Progenitor cell of endocrine pancreas (in vitro differentiated cells): ENCODE measurements at regions not wholly inside any gene's neighbourhood (a gene's known extent, or its start where the extent isn't known, plus 50 kb on each side); places are given as distances from the start of the nearest gene placed in this dataset.

Experiments
- DNase-seq: peaks from one replicate; pipeline ENCODE4 v3.0.0; 2021; ENCODE audit warnings: low spot score; ENCODE audit not compliant: unreplicated experiment
- H3K27ac Mint-ChIP-seq: 2 replicates; pipeline ENCODE4 v1.8.0; 2021; ENCODE audit warnings: mild to moderate bottlenecking, moderate library complexity, mixed read lengths
- H3K27me3 Mint-ChIP-seq: 2 replicates; pipeline ENCODE4 v1.8.0; 2021; ENCODE audit warnings: mixed read lengths
- H3K36me3 Mint-ChIP-seq: 2 replicates; pipeline ENCODE4 v1.8.0; 2022; ENCODE audit warnings: mixed read lengths; ENCODE audit not compliant: insufficient read depth
- H3K4me1 Mint-ChIP-seq: 2 replicates; pipeline ENCODE4 v1.8.0; 2021; ENCODE audit warnings: low read depth, mixed read lengths
- H3K4me3 Mint-ChIP-seq: 2 replicates; pipeline ENCODE4 v1.8.0; 2021; ENCODE audit warnings: low read depth, mild to moderate bottlenecking, moderate library complexity, mixed read lengths
- H3K9me3 Mint-ChIP-seq: 2 replicates; pipeline ENCODE4 v1.8.0; 2021; ENCODE audit warnings: low read depth, mixed read lengths
- CTCF ChIP-seq: fragments of 200-600 bp; sonication (generic); IDR thresholded peaks from one replicate; pipeline ENCODE4 v1.5.0; 2021; ENCODE audit warnings: antibody characterized with exemption, mild to moderate bottlenecking; ENCODE audit not compliant: unreplicated experiment

GRCh38 chr9:120330031-120330430 lies 249.9 kb downstream of the CDK5RAP2 start:
- H3K4me3 Mint-ChIP-seq, result no peak overlapping the region
- no peaks in the 10 kb centered on the region for H3K36me3 Mint-ChIP-seq
- no peak overlapping the region for H3K27ac Mint-ChIP-seq
- no peaks in the 10 kb centered on the region for H3K4me1 Mint-ChIP-seq
- no peaks in the 10 kb centered on the region for H3K9me3 Mint-ChIP-seq
- TF ChIP-seq CTCF, result no peak
- H3K27me3 Mint-ChIP-seq, result peaks cover 8% of the 10 kb centered on the region
- no peak for DNase-seq

DNA sequence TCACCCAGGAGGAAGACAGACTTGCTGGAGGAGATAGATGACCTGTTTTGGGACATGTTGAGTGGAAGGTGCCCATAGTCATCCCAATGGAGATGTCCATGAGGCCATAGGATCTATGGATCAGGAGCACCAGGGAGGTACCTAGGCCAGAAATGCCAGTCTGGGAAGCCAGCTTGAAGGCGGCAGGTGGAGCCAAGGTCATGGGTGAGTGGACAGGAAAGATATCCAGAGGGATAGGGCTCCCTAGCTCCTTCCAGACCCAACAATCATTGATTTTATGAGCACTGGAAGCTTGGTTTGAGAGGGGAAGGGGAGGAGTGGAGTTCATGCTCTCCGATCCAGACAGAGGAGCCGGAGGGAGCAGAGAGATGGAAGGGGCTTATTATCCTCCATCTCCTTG lies 252.6 kb downstream of the CDK5RAP2 start:
- Mint-ChIP-seq H3K4me1 (no peaks in the 10 kb centered on the region), H3K9me3 (no peaks in the 10 kb centered on the region), H3K4me3 (no peak overlapping the region), H3K27me3 (peaks cover 15% of the 10 kb centered on the region), H3K36me3 (no peaks in the 10 kb centered on the region), H3K27ac (no peak overlapping the region)
- TF ChIP-seq CTCF, result no peak
- no peak for DNase-seq

DNA sequence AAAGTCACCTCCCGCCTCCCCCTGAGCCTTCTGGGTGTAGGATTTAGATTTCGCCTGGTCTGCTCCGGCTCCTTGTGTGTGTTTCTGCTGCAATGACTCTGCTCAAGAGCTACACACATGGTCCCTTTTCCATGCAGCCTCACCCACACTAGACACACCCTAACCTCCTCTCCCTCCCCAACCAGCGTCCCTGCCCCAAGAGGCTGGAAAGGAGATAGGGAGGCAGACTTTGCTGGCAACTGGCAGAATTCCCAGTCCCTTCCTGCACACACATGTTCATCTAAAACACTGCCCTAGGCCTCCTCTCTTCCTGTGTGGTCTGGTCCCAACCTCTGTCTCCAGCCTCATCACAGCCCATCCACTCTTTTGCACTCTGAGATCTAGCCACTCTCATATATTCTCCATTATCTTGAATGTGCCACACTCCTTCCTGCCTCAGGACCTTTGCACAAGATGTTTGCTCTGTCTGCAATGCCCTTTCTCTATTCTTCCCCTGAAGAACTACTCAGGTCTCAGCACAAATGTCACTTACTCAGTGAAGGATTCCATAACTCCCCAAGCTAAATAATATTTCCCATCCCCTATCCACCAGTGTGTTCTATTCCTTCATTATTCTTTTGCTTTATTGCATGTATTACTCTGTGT lies 253.8 kb downstream of the CDK5RAP2 start:
- DNase-seq, result no peak
- H3K4me3 Mint-ChIP-seq, result no peak overlapping the region
- no peak for TF ChIP-seq CTCF
- no peaks in the 10 kb centered on the region for H3K4me1 Mint-ChIP-seq
- no peak overlapping the region for H3K27ac Mint-ChIP-seq
- H3K27me3 Mint-ChIP-seq, result peaks cover 17% of the 10 kb centered on the region
- H3K36me3 Mint-ChIP-seq, result no peaks in the 10 kb centered on the region
- H3K9me3 Mint-ChIP-seq, result no peaks in the 10 kb centered on the region

GRCh38 chr9:120324996-120325642 lies 254.8 kb downstream of the CDK5RAP2 start:
- H3K27me3 Mint-ChIP-seq, result peaks cover 15% of the 10 kb centered on the region
- no peak overlapping the region for H3K4me3 Mint-ChIP-seq
- no peaks in the 10 kb centered on the region for H3K9me3 Mint-ChIP-seq
- no peaks in the 10 kb centered on the region for H3K36me3 Mint-ChIP-seq
- H3K27ac Mint-ChIP-seq, result no peak overlapping the region
- no peak for DNase-seq
- no peaks in the 10 kb centered on the region for H3K4me1 Mint-ChIP-seq
- TF ChIP-seq CTCF, result peak; percentile 41

GRCh38 chr9:120324461-120324860 lies 255.5 kb downstream of the CDK5RAP2 start:
- H3K36me3 Mint-ChIP-seq, result no peaks in the 10 kb centered on the region
- no peak for TF ChIP-seq CTCF
- H3K27ac Mint-ChIP-seq, result no peak overlapping the region
- peaks cover 15% of the 10 kb centered on the region for H3K27me3 Mint-ChIP-seq
- H3K4me1 Mint-ChIP-seq, result no peaks in the 10 kb centered on the region
- H3K4me3 Mint-ChIP-seq, result no peak overlapping the region
- no peaks in the 10 kb centered on the region for H3K9me3 Mint-ChIP-seq
- DNase-seq, result no peak
